GM23248 (cell line): ENCODE measurements at regions not wholly inside any gene's neighbourhood (a gene's known extent, or its start where the extent isn't known, plus 50 kb on each side); places are given as distances from the start of the nearest gene placed in this dataset.

Experiments used
- DNase-seq: peaks from one replicate; pipeline ENCODE4 v3.0.0-alpha.2; 2015
- H2AFZ ChIP-seq: fragments of 200-600 bp; sonication (generic); 2 replicates; pipeline ENCODE4 v1.6.1; 2016; ENCODE audit warnings: antibody characterized with exemption
- H3F3A ChIP-seq: fragments of 200-600 bp; sonication (generic); 2 replicates; pipeline ENCODE4 v1.6.1; 2016; ENCODE audit warnings: mild to moderate bottlenecking, antibody characterized with exemption, mixed run types; ENCODE audit not compliant: insufficient read depth
- H3K27ac ChIP-seq: fragments of 200-600 bp; sonication (generic); 2 replicates; pipeline ENCODE4 v1.5.1; 2016; ENCODE audit warnings: mild to moderate bottlenecking
- H3K27me3 ChIP-seq: fragments of 200-600 bp; sonication (generic); replicated peaks from 2 replicates; pipeline ENCODE4 v1.6.1; 2016; ENCODE audit warnings: mild to moderate bottlenecking; ENCODE audit not compliant: insufficient read depth
- H3K36me3 ChIP-seq: fragments of 200-600 bp; sonication (generic); 2 replicates; pipeline ENCODE4 v1.6.1; 2016; ENCODE audit warnings: low read depth, mild to moderate bottlenecking
- H3K4me1 ChIP-seq: fragments of 200-600 bp; sonication (generic); 2 replicates; pipeline ENCODE4 v1.6.1; 2016; ENCODE audit warnings: mild to moderate bottlenecking; ENCODE audit not compliant: insufficient read depth
- H3K4me2 ChIP-seq: fragments of 200-600 bp; sonication (generic); one replicate; pipeline ENCODE4 v1.6.1; 2016; ENCODE audit warnings: mild to moderate bottlenecking; ENCODE audit not compliant: unreplicated experiment
- H3K4me3 ChIP-seq: fragments of 200-600 bp; sonication (generic); 2 replicates; pipeline ENCODE4 v1.5.1; 2016; ENCODE audit warnings: mild to moderate bottlenecking
- H3K79me2 ChIP-seq: fragments of 200-600 bp; sonication (generic); 2 replicates; pipeline ENCODE4 v1.6.1; 2016; ENCODE audit warnings: mild to moderate bottlenecking; ENCODE audit not compliant: insufficient read depth
- H3K9ac ChIP-seq: fragments of 200-600 bp; sonication (generic); 2 replicates; pipeline ENCODE4 v1.6.1; 2016; ENCODE audit warnings: mild to moderate bottlenecking
- H3K9me2 ChIP-seq: fragments of 200-600 bp; sonication (generic); 2 replicates; pipeline ENCODE4 v1.6.1; 2016; ENCODE audit warnings: mixed run types, mild to moderate bottlenecking, moderate library complexity; ENCODE audit not compliant: insufficient read depth
- H3K9me3 ChIP-seq: fragments of 200-600 bp; sonication (generic); one replicate; pipeline ENCODE4 v1.6.1; 2017; ENCODE audit warnings: low read depth
- H4K20me1 ChIP-seq: fragments of 200-600 bp; sonication (generic); 2 replicates; pipeline ENCODE4 v1.6.0; 2016; ENCODE audit not compliant: insufficient read depth
- EZH2 ChIP-seq: fragments of 200-600 bp; sonication (generic); IDR thresholded peaks from 2 replicates; pipeline ENCODE4 v1.6.1; 2018; ENCODE audit warnings: antibody characterized with exemption, mild to moderate bottlenecking; ENCODE audit not compliant: insufficient read depth, poor library complexity, severe bottlenecking
- EZH2phosphoT487 ChIP-seq: fragments of 200-600 bp; sonication (generic); IDR thresholded peaks from 2 replicates; pipeline ENCODE4 v1.6.1; 2018; ENCODE audit warnings: antibody characterized with exemption, moderate library complexity, mild to moderate bottlenecking, low read depth; ENCODE audit not compliant: insufficient read depth
- WGBS, 2 experiments: methylation state at CpG; one replicate each; pipeline ENCODE4 v1.1.6; 2015 to 2017; ENCODE audit warnings: low lambda C conversion rate in 2 of 2, low coverage in 1 of 2; ENCODE audit errors: missing lambda C conversion rate in 2 of 2; 5-methylcytosine and 5-hydroxymethylcytosine counted together
- in situ Hi-C: fragments of 300-500 bp; cut with MboI; formaldehyde crosslinking; loops from 2 replicates; pipeline ENCODE4 v1.15.0; 2020

DNA sequence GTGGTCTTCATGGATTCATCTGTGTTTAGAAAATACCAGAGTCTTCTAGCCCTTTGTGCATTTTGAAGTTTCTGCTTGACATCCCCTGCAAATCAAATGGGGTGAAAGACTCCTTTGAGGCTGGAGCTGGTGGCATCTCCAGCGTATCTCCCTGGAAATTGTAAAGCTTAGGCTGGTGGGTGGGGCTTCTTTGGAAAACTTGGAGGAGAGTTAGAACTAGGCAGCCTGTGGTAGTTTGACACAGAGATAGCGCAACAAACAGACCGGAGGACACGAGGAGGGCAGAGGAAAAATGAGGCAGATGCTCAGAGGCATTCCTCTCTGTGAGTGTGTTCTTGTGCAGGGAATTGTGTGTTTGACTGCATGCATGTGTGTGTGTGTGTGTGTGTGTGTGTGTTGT is 116.3 kb downstream of the IRX5 start:
- Histone ChIP-seq H3K9me3 (no peaks in the 10 kb centered on the region), H3K4me1 (no peaks in the 10 kb centered on the region), H3K27me3 (peaks cover 3% of the 10 kb centered on the region; the same call in 1 of the 2 replicates), H3F3A (no peaks in the 10 kb centered on the region), H3K79me2 (no peaks in the 10 kb centered on the region), H3K9me2 (no peaks in the 10 kb centered on the region), H3K4me2 (no peak overlapping the region), H3K4me3 (no peak overlapping the region), H4K20me1 (no peaks in the 10 kb centered on the region), H2AFZ (no peak overlapping the region), H3K27ac (no peak overlapping the region), H3K9ac (no peak overlapping the region), H3K36me3 (no peaks in the 10 kb centered on the region)
- TF ChIP-seq EZH2phosphoT487 (no peak), EZH2 (no peak)
- in situ Hi-C loops = no loop called here
- DNase-seq = no peak
- WGBS, 2 experiments = 40 to 47% methylated on average over 4 of the region's 4 CpGs

GRCh38 chr16:55047331-55047730 is 116.7 kb downstream of the IRX5 start:
- WGBS, 2 experiments = 78 to 81% methylated on average over 4 of the region's 4 CpGs
- DNase-seq = no peak
- H3K9me3 ChIP-seq = no peaks in the 10 kb centered on the region
- no peaks in the 10 kb centered on the region for H4K20me1 ChIP-seq
- peaks cover 3% of the 10 kb centered on the region; the same call in 1 of the 2 replicates for H3K27me3 ChIP-seq
- H2AFZ ChIP-seq = no peak overlapping the region
- H3K27ac ChIP-seq = no peak overlapping the region
- H3K36me3 ChIP-seq = no peaks in the 10 kb centered on the region
- no peak overlapping the region for H3K9ac ChIP-seq
- no peak overlapping the region for H3K4me2 ChIP-seq
- TF ChIP-seq EZH2 (no peak), EZH2phosphoT487 (no peak)
- H3K79me2 ChIP-seq = no peaks in the 10 kb centered on the region
- H3K9me2 ChIP-seq = no peaks in the 10 kb centered on the region
- no peaks in the 10 kb centered on the region for H3K4me1 ChIP-seq
- H3F3A ChIP-seq = no peaks in the 10 kb centered on the region
- no peak overlapping the region for H3K4me3 ChIP-seq
- in situ Hi-C loops = no loop called here

DNA sequence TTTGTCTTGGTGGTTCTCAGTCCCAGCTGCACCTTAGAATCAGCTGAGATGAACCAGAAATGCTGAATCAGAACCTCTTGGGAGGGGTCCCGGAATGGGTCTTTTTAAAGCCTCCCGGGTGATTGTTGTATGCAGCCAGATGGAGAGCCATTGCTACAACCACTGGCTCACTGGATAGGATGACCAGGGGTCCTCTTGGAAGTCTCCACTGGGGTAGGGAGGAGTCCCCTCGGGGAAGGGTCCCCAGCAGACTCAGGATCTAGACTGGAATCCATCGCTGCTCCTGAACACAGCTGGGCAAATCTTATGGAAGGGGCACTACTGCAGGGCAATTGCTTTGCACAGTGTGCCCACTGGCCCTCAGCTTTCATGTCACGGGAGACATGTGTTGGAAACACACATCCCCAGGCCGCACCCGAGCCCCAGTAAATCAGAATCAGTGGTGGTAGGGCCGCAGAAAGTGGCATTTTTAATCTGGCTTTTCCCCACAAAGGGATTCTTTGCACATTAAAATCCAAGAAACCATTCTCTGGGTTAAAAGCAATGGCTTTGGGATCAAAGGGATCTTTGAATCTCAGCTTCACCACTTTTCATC is 117.3 kb downstream of the IRX5 start:
- Histone ChIP-seq H2AFZ (no peak overlapping the region), H3K9me3 (no peaks in the 10 kb centered on the region), H3K9ac (no peak overlapping the region), H3K9me2 (no peaks in the 10 kb centered on the region), H4K20me1 (no peaks in the 10 kb centered on the region), H3K27ac (no peak overlapping the region), H3K27me3 (peaks cover 3% of the 10 kb centered on the region; the same call in 1 of the 2 replicates), H3K36me3 (no peaks in the 10 kb centered on the region), H3K4me3 (no peak overlapping the region), H3K4me2 (no peak overlapping the region), H3F3A (no peaks in the 10 kb centered on the region), H3K79me2 (no peaks in the 10 kb centered on the region), H3K4me1 (no peaks in the 10 kb centered on the region)
- TF ChIP-seq EZH2 (no peak), EZH2phosphoT487 (no peak)
- in situ Hi-C loops = no loop called here
- 72 to 73% methylated on average over 8 of the region's 8 CpGs for WGBS, 2 experiments
- no peak for DNase-seq

GRCh38 chr16:55048745-55049144 is 118.1 kb downstream of the IRX5 start:
- TF ChIP-seq EZH2phosphoT487 = no peak
- no peak for TF ChIP-seq EZH2
- H4K20me1 ChIP-seq = no peaks in the 10 kb centered on the region
- H3K4me2 ChIP-seq = no peak overlapping the region
- no peaks in the 10 kb centered on the region for H3F3A ChIP-seq
- H3K27ac ChIP-seq = no peak overlapping the region
- WGBS, 2 experiments = 67 to 70% methylated on average over 5 of the region's 5 CpGs
- H3K36me3 ChIP-seq = no peaks in the 10 kb centered on the region
- H3K9ac ChIP-seq = no peak overlapping the region
- DNase-seq = no peak
- no peaks in the 10 kb centered on the region for H3K79me2 ChIP-seq
- in situ Hi-C loops = no loop called here
- H3K9me3 ChIP-seq = no peaks in the 10 kb centered on the region
- no peak overlapping the region for H2AFZ ChIP-seq
- H3K27me3 ChIP-seq = peaks cover 3% of the 10 kb centered on the region; the same call in 1 of the 2 replicates
- H3K9me2 ChIP-seq = no peaks in the 10 kb centered on the region
- no peak overlapping the region for H3K4me3 ChIP-seq
- H3K4me1 ChIP-seq = no peaks in the 10 kb centered on the region
